ENCODE measurements at regions not wholly inside any gene's neighbourhood (a gene's known extent, or its start where the extent isn't known, plus 50 kb on each side); places are given as distances from the start of the nearest gene placed in this dataset.

DNA sequence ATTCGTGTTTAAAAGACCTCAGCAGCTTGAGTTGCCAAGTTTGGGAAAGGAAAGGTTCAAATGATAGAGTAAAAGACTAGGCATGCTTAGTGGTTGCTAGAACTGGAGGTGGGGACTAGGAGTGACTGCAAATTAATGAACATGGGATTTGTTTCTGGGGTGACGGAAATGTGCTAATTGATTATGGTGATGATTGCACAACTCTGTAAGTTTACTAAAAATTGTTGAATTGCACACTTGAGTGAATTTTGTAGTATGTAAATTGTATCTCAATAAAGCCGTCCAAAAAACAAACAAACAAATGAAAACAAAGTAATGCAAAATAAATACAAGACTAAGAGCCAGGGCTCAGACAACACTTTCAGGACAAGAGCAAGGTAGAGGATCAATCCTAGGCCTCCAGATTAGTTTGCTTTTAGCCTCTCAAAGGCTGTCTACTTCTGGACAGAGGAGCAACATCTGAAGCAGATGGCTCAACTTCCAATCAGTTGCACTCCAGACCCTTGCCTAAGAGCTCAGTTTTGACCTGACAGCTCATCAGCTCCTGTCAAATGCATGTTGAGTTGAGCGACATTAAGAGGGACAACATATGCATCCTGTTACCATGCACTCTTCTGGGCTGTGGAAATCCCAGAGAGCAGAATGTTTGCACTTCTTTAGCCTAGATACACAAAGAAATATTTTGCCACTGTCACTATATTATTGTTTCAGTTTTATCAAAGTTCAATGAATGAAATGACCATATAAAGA, 111.2 kb upstream of the ASIC2 start:
- no peak for DNase-seq (ENCODE audit: low spot score)

- no peak for DNase-seq (ENCODE audit: low spot score)
Measured at GRCh38 chr17:33416131-33416530, 123.0 kb upstream of the ASIC2 start.

DNA sequence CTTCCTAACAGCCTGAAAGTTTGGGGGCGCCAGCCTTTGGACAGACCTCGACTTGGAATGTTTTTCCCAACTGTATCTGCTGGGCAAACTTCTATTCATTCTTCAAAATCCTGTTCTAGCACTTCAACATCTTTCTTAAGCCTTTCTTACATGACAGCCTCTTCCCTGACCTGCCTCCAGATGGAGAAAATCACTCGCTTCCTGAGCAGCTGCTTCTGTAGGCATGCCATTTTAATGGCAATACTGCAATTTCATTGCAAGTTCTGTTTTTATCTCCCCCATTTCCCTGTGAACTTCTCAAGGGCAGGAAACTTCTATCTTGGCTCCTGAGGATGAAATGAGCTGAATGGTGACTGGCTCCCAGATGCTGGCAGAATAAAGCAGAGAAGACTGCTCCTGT, 128.8 kb upstream of the ASIC2 start:
- DNase-seq (ENCODE audit: low spot score): no peak

DNA sequence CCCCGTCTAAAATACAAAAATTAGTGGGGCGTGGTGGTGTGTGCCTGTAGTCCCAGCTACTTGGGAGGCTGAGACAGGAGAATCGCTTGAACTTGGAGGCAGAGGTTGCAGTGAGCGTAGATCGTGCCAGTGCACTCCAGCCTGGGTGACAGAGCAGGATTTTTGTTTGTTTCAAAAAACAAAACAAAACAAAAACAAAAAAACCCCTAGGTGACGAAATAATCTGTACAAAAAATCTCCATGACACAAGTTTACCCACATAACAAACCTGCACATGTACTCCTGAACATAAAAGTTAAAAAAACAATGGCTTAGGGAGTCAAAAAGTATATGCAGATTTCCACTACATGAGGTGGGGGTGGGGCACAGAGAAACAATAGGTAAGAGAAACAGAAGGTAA, 140.5 kb upstream of the ASIC2 start:
- no peak for DNase-seq (ENCODE audit: low spot score)

DNA sequence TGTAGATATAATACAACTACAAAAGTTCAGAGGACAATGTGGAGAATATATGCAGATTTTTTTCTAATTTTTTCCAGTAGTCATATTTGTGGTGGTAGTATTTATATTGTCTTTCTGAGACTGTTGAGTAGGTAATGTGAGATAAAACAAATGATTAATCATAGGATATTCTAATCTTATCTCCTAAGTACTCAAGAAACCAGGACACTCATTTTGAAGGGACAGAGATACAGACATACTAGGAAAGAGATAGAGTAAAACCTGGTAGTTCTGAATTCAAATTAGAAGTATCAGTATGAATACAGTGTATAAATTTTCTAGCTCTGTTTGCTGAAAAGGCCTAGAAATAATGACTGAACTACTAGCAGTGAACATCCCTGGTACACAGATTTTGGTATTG, 141.7 kb upstream of the ASIC2 start:
- no peak for DNase-seq (ENCODE audit: low spot score)

DNA sequence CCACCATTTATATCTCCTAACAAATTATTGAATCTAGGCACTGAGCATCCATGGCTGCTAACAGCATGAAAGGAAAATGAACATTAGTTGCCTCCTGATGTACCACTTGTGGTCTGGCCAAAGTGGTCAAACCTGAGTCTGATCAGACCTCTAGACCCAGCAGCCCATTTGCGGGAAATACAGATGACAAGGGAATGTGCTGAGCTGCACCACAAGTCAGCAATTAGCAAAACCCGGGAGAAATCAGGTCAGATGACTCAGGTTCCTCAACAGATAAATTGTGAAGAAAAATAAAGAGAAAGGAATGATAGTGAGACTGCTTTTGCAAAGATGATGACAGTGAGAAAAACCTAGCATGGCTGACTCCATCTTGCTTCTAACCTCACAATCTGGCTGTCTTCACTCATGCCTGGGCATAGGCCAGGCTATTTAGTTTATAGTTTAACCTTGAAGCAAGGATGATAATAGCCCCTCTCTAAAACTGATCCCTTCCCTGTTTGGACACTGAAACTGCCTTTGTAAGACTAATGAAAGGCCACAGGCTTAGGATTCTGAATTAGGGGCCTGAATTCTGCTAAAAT, 142.7 kb upstream of the ASIC2 start:
- DNase-seq (ENCODE audit: low spot score): no peak

DNA sequence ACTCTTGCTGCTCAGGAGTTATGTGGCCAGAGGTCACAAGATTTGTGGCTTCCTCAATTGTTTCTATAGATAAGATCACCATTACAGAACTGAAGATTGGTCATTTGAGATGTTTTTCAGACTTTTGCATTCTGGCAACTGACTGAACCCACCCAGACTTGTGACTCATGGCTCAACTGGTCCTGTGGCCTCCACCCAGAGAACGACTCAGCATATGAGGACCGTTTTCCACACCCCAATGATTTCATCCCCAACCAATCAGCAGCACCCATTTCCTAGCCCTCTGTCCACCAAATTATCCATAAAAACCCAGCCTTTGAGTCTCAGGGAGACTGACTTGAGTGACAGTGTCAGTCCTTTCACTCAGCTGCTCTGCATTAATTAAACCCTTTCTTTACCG, 143.2 kb upstream of the ASIC2 start:
- no peak for DNase-seq (ENCODE audit: low spot score)

DNA sequence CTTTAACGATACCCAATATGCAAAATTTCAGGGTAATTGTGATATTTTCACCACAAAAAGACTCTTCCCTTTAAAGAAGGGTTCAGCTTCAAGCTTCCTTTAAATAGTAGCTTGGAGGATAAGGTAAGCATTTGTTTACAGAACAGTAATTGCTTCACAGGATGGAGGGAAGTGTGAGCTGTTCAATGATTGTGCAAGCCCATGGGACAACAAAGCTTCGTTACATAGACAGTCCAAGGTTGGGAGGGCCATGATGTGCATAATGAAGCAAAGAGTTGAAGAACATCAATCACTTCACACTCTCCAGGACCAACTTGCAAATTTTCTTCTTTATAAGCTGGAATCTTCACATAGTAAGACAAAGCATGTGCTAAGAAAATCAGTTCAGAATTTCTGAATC, 145.0 kb upstream of the ASIC2 start:
- DNase-seq (ENCODE audit: low spot score): no peak

DNA sequence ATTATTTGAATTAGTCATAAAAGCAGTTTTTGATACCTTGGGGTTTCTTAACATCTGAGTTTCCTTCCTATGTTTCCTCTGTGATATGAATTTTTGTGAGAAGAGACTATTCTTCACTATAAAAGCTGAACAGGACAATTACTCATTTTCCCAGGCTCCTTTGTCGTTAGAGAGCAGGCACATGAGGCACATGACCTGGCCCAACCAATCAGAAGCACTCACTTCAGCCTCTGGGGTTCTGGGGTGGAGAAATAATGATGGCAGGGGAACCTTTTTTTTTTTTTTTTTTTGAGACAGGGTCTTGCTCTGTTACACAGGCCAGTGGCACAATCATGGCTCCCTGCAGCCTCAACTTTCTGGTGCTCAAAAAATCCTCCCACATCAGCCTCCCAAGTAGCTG, 145.5 kb upstream of the ASIC2 start:
- DNase-seq (ENCODE audit: low spot score): no peak

DNA sequence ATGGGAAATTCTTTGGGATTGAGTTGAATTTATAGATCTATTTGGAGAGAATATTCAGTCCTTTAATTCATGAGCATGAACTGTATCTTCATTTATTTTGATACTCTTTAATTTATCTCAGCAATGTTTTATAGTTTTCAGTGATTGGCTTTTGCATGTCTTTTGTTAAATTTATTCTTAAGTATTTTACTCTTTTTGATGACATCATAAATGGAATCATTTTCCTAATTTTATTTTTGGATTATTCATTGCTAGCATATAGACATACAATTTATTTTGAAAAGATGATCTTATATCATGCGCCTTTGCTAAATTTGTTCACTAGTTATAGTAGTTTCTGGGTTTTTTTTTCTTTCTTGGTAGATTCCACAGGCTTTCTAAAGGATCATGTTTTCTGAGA, 149.2 kb upstream of the ASIC2 start:
- DNase-seq (ENCODE audit: low spot score): no peak

DNA sequence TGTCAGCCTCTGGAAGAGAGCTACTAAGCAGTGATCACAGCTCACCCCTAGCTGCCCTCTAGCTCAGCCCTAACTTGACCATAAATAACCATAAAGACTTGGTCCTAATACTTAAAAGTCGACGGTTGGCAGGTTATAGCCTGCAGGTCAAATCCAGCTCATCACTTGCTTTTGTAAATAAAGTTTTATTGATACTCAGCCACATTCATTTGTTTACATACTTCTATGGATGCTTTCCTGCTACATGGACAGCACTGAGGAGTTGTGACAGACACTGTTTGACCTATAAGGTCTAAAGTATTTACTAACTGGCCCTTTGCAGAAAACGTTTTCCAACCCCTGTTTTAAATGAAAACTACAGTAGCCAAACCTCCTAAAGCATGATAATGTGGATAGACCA, 151.6 kb upstream of the ASIC2 start:
- no peak for DNase-seq (ENCODE audit: low spot score)

GRCh38 chr17:33447090-33447489, 154.0 kb upstream of the ASIC2 start:
- DNase-seq (ENCODE audit: low spot score): no peak

- DNase-seq (ENCODE audit: low spot score): no peak
Measured at GRCh38 chr17:33451221-33451620, 158.1 kb upstream of the ASIC2 start.

GRCh38 chr17:33457477-33457876, 164.4 kb upstream of the ASIC2 start:
- no peak for DNase-seq (ENCODE audit: low spot score)

GRCh38 chr17:33459078-33459940, 166.2 kb upstream of the ASIC2 start:
- no peak for DNase-seq (ENCODE audit: low spot score)

DNA sequence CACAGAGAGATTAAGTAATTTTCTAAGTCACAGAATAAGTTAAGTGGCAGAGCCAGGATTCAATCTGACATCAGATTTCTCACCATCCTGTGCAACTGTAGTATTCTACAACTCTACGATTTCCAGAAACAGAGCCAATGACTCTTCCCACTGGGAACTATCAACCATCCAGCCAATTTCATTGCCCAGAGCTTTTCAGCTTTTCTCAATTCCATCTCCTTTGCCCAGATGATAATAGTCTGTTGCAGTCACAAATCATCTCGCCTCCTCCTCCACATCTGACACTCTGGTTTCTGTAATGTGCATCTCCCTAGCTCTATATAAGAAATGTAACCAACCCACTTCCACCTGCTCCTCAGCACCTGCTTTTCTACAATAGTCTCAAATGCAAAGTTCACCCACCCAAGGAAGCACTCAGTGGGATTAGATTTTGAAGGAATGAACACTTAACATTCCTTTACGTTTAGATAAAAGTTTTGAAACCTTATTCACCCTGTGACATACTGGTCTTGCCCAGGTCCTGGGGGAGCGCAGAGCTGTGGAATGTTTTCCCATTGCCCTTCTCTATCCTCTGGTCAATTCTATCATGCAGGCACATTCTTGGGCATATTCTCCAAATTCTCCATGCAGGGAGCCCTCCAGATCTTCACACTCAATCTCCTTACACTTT, 167.8 kb upstream of the ASIC2 start:
- no peak for DNase-seq (ENCODE audit: low spot score)

GRCh38 chr17:33463887-33464286, 170.8 kb upstream of the ASIC2 start:
- DNase-seq (ENCODE audit: low spot score): no peak

DNA sequence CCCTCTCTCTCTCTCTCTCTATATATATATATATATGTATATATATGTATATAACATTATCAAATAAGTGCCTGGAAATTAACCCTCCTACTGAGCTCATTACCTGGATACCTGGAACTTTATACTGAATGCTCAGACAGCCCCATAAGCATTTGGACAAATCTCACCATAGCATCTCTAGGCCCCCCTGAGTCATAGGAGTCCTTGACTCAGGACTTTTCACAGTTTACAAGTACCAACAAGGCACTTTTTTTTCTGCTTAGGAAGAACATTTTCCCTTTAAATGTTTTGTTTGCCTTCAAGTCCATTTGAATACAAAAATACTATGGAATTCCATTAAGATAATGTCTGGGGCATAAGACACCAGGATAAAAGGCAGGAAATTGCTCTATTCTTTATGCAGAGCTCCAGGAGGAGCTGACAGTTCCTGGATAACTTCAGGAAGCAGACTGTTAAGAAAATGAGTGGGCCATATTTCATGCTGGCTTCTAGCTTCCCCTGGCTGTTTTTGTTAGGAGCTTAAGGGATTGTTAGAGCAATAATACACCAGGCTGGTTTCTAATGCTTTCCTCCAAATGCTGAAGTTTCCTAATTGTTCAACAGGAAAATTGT, 171.7 kb upstream of the ASIC2 start:
- DNase-seq (ENCODE audit: low spot score): no peak

DNA sequence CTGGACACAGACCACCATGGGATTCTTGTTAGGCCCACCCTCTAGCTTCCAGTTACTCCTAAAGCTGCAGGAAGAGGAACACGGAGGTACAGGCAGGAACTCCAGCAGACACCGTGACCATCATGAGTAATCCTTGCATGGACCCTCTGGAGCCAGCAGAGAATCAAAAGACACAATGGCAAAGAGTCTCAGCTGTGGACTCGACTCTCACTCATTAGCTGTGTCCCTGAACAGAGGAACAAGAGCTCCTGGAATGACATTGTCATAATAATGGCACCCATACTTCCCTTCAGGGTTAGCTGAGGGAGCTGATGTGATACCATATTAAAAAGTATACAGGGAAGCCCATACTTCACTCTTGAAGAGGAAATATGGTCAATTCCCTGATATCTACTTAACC, 176.3 kb upstream of the ASIC2 start:
- no peak for DNase-seq (ENCODE audit: low spot score)

DNA sequence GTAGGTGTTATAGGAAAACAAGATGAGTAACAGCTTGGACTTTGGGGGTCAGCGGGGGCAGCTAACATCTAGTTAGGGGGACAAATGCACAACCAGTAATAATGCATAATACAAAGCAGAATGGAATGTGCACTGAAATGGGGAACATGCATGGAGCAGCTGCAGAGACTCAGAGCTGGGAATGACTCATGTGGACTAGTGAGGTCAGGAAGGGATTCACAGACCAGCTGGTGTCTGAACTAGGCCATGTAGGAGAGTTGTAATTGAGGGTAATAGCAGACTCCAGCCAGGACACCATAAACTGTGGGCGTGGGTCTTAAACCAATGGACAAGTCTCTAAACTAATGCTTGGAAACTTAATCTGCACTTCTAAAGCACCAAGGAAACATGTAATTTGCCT, 176.8 kb upstream of the ASIC2 start:
- no peak for DNase-seq (ENCODE audit: low spot score)

DNA sequence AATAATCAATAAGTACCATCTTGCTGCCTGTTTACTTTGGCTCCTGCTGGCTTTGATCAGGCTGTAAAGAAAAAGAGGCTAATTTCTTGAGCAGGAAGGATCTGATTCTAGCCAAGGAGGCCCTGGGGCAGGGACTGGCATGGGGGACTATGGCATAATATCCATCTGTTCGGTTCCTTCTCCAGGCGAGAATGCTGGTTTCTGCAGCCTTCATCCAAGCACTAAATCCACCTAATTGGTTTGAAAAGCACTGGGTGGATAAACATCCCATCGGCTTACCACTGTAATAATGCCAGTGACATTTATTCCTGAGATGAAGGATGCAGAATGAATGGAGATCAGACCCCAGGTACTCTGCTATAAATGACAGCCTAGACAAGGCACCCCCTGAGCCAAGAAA, 180.0 kb upstream of the ASIC2 start:
- no peak for DNase-seq (ENCODE audit: low spot score)

DNA sequence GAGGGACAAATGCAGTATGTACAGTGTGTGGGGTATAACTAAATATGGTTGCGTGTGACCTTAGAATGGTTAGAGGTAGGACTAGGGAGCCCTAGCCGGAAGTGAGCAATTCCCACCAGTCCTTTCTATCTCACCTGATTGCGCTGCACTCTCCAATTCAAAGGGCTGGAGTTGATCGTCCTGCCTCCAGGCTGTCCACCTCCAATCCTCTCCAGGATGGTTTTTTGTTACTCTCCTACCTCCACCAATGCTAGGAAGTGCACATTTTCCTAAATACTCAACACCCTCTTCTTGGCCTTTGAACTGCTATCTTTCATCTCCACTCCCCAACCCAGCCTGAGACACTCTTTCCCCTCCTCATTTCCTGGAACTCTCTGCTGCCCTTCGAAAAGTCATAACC, 181.7 kb upstream of the ASIC2 start:
- DNase-seq (ENCODE audit: low spot score): no peak

All from globus pallidus (tissue), 1 donor.